Kidney tubule cell (primary cell): ENCODE measurements at regions not wholly inside any gene's neighbourhood (a gene's known extent, or its start where the extent isn't known, plus 50 kb on each side); places are given as distances from the start of the nearest gene placed in this dataset.

Source experiments
- DNase-seq: peaks from one replicate; pipeline ENCODE4 v3.0.0-alpha.2; 2018; ENCODE audit warnings: low spot score

DNA sequence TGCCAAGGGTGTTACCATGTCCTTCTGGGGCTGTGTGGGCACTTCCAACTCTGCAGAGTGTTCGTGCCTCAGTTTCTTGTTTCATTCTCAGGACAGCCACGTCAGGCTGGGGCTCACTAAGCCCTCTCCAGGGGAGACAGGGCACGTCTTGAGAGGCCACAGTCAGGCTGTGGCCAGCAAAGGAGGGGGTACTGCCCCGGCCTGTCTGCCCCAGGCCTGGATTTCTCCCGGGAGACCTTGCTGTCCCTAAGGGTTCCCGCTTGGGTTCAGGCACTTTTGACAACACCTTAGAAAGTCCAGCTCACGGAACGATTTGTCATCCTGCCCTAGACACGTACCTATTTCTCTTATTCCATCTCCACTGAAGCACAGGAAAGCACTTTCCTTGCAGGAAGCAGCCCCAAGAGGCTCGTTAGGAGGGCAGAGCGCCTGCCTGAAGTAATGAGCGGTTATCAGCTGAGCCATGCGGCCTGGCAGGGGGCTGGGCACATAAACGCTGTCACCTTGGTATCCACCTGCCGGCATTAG lies 290.4 kb upstream of the RTL1 start:
- no peak for DNase-seq

DNA sequence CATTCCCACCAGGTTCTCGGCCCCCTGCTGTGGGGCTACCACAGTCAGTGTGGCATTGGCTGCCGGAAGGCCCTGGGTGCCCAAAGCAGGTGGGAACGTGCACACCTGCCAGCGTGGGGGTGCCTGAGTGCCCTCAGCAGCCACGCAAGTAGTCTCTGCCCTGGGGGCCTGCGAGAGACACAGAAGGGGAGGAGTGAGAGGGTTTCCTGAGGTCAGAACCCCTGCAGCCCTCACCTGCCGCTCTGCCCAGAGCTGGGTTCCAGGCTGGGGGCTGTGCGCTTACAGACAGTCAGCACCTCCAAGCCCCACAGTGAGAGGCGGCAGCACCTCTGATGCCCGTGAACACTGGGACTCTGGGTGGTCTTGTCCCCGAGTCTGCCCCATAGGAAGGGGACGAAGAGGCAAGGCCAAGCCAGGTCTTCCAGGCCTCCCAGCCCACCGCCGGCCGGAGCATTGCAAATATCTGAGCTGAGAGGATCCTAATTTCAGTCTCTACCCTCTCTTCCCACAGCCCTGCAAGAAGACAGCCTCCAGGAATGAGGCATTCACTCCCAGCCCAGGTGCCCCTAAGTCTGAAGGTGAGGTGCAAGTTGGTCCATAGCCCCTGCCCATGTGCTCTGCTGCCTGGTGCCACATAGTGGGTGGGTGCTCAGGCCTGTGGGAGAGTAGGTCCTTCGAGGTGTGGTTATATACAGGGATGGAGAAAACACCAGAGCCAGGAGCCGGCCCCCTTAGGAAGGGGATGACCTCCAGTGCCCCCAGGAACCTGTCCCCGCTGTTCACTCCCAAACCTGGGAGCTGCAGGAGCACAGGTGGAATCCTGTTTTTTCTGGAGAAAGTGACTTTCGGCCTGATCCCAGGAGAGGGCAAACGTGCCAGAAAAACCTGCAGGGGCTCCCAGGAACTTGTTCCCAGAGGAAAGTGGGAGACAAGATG lies 291.1 kb upstream of the RTL1 start:
- no peak for DNase-seq

- DNase-seq = no peak
Observed at GRCh38 chr14:101195309-101195901, 291.9 kb upstream of the RTL1 start.

DNA sequence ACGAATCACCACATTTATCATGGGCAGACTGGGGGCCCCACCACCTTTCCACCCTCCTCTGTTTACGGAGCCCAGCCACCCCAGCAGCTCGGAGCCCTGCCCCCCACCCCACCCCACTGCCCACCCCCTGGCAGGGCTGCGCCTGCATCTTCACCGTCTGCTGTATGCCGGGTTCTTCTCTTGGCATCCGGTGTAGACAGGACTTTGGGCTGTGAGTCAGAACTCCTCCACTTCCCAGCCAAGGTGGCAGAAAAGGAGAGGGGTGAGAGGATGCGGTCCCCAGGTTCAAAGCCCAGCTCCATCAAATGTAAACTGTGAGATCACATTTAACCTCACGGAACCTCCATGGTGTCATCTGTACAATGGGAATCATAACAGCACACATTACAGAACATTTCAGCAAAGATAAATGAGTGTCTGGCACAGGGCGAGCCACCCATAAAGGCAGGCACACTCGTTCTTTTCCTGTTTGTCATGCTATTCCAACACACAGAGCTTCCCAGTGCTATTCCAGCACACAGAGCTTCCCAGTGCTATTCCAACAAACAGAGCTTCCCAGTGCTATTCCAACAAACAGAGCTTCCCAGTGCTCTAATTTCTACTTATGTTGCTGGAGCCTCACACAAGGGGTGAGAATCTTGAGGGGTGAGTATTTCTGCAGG lies 292.7 kb upstream of the RTL1 start:
- DNase-seq = no peak

DNA sequence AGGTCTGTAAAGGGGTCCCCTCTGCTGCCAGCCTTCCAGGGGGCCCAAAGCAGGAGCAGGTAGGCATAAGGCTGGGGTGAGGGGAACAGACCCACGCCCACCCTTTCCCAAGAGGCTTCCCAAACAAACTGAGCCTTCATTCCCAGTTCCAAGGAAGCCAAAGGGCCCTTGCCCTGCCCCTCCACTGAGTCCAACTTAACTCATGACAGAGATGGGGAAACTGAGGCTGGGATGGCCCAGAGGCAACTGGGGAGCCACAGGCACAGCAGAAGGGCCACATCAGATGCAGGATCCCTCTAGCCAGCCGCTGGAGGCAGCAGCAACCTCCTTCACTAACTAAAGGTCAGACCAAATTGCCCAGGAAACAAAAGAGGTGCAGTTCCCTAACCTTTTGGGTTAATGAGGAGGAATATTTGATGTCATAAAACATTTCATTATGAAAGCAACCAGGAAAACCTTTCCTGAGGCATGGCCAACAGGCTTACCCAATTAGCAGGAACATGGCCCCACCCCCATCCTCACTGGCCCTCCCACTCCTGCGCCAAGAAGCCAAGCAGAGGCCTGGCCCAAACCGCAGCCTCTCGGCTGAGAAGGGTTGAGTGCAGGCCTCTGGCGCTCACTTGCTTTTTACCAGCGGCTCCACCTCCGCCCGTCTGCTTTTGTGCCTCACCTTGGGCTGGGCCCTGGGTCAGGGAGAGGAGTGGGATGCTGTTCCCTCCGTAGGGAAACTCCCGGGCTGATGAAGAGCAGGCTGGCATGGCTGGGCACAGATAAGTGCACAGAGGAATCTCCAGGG lies 293.5 kb upstream of the RTL1 start:
- no peak for DNase-seq

DNA sequence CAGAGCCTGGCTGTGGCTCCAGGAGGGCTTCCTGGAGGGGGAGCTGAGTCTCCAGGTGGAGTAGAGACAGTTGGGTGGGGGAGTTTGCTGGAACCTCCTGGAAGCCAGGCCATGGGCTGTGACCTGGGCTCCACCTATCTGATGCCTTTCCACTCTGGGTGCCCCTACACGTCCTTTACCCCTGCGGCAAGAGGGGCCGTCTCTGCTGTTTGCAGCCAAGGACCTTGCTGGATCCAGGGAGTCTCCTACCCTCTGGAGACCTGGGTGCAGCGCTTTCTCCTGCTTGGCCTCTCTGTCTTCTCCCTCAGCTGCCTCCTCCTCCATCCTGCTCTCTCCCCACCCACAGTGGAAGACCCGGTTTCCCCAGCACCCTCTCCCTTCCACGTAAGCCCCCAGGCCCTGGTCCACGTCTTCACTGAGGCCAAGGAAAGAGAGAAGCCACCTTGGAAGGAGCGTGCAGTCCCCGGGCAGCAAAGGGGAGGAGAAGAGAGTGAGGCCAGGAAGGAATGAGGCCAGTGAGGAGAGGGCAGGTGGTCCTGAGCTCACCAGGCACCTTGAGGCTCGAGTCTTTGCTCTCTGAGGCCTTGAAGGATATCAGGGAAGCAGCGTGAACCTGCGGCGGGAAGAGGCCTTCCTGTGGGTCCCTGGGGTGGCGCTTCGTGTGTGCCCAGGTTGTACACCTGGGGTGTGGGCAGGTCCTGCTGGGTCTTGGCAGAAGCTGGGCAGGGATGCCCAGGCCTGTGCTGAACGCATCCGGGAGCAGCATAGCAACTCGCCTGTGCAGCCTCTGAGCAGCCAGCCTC lies 294.3 kb upstream of the RTL1 start:
- no peak for DNase-seq

- DNase-seq = no peak
Observed at GRCh38 chr14:101198398-101199027, 295.0 kb upstream of the RTL1 start.

GRCh38 chr14:101199028-101199770 lies 295.7 kb upstream of the RTL1 start:
- no peak for DNase-seq

- DNase-seq = no peak
Observed at GRCh38 chr14:101200008-101200649, 296.6 kb upstream of the RTL1 start.

DNA sequence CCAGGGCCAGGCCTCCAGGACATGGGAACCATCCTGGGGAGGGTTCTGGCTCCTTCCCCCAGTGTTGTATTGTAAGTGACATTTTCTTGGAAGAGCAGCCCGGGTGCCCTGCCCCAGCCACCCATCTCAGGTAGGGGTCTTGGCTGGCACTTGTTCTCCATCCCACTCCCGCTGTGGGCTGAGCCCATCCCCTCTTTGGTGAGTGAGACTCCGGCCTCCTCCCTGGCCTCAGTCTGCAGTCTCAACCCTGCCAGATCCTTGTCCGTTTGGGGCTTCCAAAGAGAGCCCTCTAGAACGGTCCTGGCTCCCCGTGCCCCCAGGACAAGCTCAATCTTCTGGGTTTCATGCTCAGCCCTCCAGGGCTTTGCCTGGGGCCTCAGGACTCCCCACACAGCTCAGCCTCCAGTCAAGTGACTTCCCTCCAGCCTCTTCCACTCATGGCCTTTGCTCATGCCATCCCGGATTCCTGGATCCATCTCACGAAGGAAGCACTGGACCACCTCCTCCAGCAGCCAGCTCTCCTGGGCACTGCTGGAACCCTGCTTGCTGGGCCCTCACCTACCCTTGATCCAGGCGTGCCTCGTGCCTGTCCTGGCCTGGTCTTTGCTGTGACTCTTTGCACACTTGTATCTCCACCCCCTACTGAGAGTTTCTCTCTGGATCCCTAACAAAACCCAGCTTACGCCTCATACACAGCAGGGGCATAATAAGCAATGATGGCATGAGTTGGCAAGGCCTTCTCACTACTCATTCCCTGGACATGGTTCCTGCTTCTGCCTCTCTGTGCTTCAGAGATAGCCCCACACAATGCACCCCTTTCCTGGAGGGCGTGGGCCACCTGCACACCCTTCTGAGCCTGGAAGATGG lies 297.4 kb upstream of the RTL1 start:
- no peak for DNase-seq

- DNase-seq = no peak
Observed at GRCh38 chr14:101201535-101202151, 298.1 kb upstream of the RTL1 start.

GRCh38 chr14:101202627-101203404 lies 299.3 kb upstream of the RTL1 start:
- no peak for DNase-seq

GRCh38 chr14:101206556-101206955 lies 303.0 kb upstream of the RTL1 start:
- no peak for DNase-seq

- no peak for DNase-seq
Observed at GRCh38 chr14:101207041-101207440, 303.5 kb upstream of the RTL1 start.

- no peak for DNase-seq
Observed at GRCh38 chr14:101207897-101208296, 304.4 kb upstream of the RTL1 start.

- no peak for DNase-seq
Observed at GRCh38 chr14:101209594-101209993, 306.1 kb upstream of the RTL1 start.

DNA sequence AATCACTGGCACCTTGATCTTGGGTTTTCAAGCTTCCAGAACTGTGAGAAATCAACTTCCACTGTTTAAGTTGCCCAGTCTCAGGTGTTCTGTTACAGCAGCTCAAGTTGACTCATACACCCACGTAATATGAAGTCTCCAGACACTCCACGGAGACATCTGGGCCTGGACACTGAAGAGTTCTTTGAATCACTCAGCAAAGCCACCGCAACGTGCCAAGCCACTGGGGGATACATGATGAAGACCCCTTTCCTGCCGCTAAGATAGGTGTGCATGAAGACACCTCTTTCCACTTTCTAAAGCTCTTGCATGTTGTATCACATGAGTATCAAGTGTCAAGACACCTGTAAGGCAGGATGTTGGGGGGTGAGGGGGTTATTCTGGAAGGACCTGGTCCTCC lies 311.7 kb upstream of the RTL1 start:
- no peak for DNase-seq
